HEK293 (cell line): ENCODE measurements at regions not wholly inside any gene's neighbourhood (a gene's known extent, or its start where the extent isn't known, plus 50 kb on each side); places are given as distances from the start of the nearest gene placed in this dataset.

Source experiments
- CTCF ChIA-PET: fragments of 350-600 bp; formaldehyde crosslinking; extraction: SDS; loops from one replicate; lab custom pipeline; 2021; ENCODE audit warnings: antibody characterized with exemption; lab: Yijun Ruan, JAX
- POLR2A ChIA-PET: fragments of 300-600 bp; formaldehyde crosslinking; extraction: SDS; loops from one replicate; lab custom pipeline; 2020; ENCODE audit warnings: antibody characterized with exemption, inconsistent platforms; lab: Yijun Ruan, JAX
- H3K27ac ChIP-seq: fragments of 200-500 bp; sonication (Bioruptor generic); 2 replicates; pipeline ENCODE4 v1.5.1; 2014; ENCODE audit warnings: low read depth, low read length, control low read depth, inconsistent platforms; ENCODE audit errors: extremely low read depth
- H3K36me3 ChIP-seq, 2 experiments: fragments of 200-500 bp in 1 of 2; sonication (Bioruptor generic) in 1 of 2; 1 replicate in 1 of 2; 2 replicates in 1 of 2; pipeline ENCODE4 v1.5.1; 2014 to 2017; ENCODE audit warnings: inconsistent platforms in 2 of 2, low read length in 2 of 2; ENCODE audit not compliant: control insufficient read depth in 2 of 2, insufficient read depth in 1 of 2
- H3K4me1 ChIP-seq: fragments of 200-500 bp; sonication (Bioruptor generic); 2 replicates; pipeline ENCODE4 v1.5.1; 2014; ENCODE audit warnings: mild to moderate bottlenecking, low read length, inconsistent platforms; ENCODE audit not compliant: control insufficient read depth, insufficient read depth
- H3K4me3 ChIP-seq: 2 replicates; pipeline ENCODE4 v1.5.1; 2011; ENCODE audit warnings: low read depth, mild to moderate bottlenecking, control low read depth, low read length, moderate library complexity
- H3K9me3 ChIP-seq: fragments of 200-500 bp; sonication (Bioruptor generic); 2 replicates; pipeline ENCODE4 v1.5.1; 2014; ENCODE audit warnings: low read depth, low read length, inconsistent platforms; ENCODE audit not compliant: control insufficient read depth, insufficient read depth
- HOXD13 ChIP-seq: sonication (generic); formaldehyde crosslinking; IDR thresholded peaks from 2 replicates; pipeline ENCODE4 v1.8.0; 2022; ENCODE audit warnings: missing genetic modification reagents, borderline replicate concordance
- REPIN1 ChIP-seq: fragments of 450-650 bp; formaldehyde crosslinking; IDR thresholded peaks from 2 replicates; pipeline ENCODE4 v1.5.1; 2017; ENCODE audit warnings: missing biosample characterization, missing genetic modification characterization, low read depth
- SETDB1 ChIP-seq: IDR thresholded peaks from one replicate; pipeline ENCODE4 v1.6.1; 2017; ENCODE audit warnings: mild to moderate bottlenecking, low read length, moderate library complexity, mixed read lengths; ENCODE audit not compliant: insufficient read length
- ZIC2 ChIP-seq: fragments of 450-650 bp; formaldehyde crosslinking; IDR thresholded peaks from 2 replicates; pipeline ENCODE4 v1.5.1; 2016; ENCODE audit warnings: missing biosample characterization, missing genetic modification characterization
- ZNF146 ChIP-seq: fragments of 450-650 bp; formaldehyde crosslinking; IDR thresholded peaks from 2 replicates; pipeline ENCODE4 v1.5.1; 2016; ENCODE audit warnings: missing biosample characterization, missing genetic modification characterization
- ZNF169 ChIP-seq: fragments of 450-650 bp; formaldehyde crosslinking; IDR thresholded peaks from 2 replicates; pipeline ENCODE4 v1.5.1; 2016; ENCODE audit warnings: missing biosample characterization, missing genetic modification characterization
- ZNF221 ChIP-seq: fragments of 450-650 bp; formaldehyde crosslinking; IDR thresholded peaks from 2 replicates; pipeline ENCODE4 v1.5.1; 2017; ENCODE audit warnings: missing biosample characterization, missing genetic modification characterization, borderline replicate concordance
- ZNF354C ChIP-seq: fragments of 450-650 bp; formaldehyde crosslinking; IDR thresholded peaks from 2 replicates; pipeline ENCODE4 v1.5.1; 2016; ENCODE audit warnings: missing biosample characterization, missing genetic modification characterization, low read depth, borderline replicate concordance
- ZNF423 ChIP-seq: fragments of 450-650 bp; formaldehyde crosslinking; IDR thresholded peaks from 2 replicates; pipeline ENCODE4 v1.5.1; 2016; ENCODE audit warnings: missing biosample characterization, missing genetic modification characterization
- ZNF501 ChIP-seq: fragments of 450-650 bp; formaldehyde crosslinking; IDR thresholded peaks from 2 replicates; pipeline ENCODE4 v1.5.1; 2016; ENCODE audit warnings: missing biosample characterization, missing genetic modification characterization
- ZNF549 ChIP-seq: fragments of 450-650 bp; IDR thresholded peaks from 2 replicates; pipeline ENCODE4 v1.5.1; 2018; ENCODE audit warnings: missing biosample characterization, missing genetic modification characterization, mild to moderate bottlenecking, inconsistent platforms, moderate library complexity
- ZNF600 ChIP-seq: fragments of 450-650 bp; formaldehyde crosslinking; IDR thresholded peaks from 2 replicates; pipeline ENCODE4 v1.5.1; 2016; ENCODE audit warnings: missing biosample characterization, missing genetic modification characterization
- ZNF654 ChIP-seq: fragments of 450-650 bp; formaldehyde crosslinking; IDR thresholded peaks from 2 replicates; pipeline ENCODE4 v1.5.1; 2016; ENCODE audit warnings: low read depth, missing biosample characterization, missing genetic modification characterization
- ZNF658 ChIP-seq: fragments of 450-650 bp; formaldehyde crosslinking; IDR thresholded peaks from 2 replicates; pipeline ENCODE4; 2016; ENCODE audit warnings: missing biosample characterization, missing genetic modification characterization
- ZNF747 ChIP-seq: fragments of 450-650 bp; formaldehyde crosslinking; IDR thresholded peaks from 2 replicates; pipeline ENCODE4 v1.5.1; 2016; ENCODE audit warnings: missing biosample characterization, missing genetic modification characterization
- ZNF76 ChIP-seq: fragments of 450-650 bp; formaldehyde crosslinking; IDR thresholded peaks from 2 replicates; pipeline ENCODE4; 2016; ENCODE audit warnings: low read depth, missing biosample characterization, missing genetic modification characterization, borderline replicate concordance
- ZNF830 ChIP-seq: fragments of 450-650 bp; IDR thresholded peaks from 2 replicates; pipeline ENCODE4 v1.5.0; 2018; ENCODE audit warnings: missing biosample characterization, missing genetic modification characterization, low read depth, mild to moderate bottlenecking, moderate library complexity
- ZNF837 ChIP-seq: fragments of 450-650 bp; formaldehyde crosslinking; IDR thresholded peaks from 2 replicates; pipeline ENCODE4 v1.5.1; 2016; ENCODE audit warnings: missing biosample characterization, missing genetic modification characterization
- TF ChIP-seq, protein P1 (sequence below): fragments of 450-650 bp; formaldehyde crosslinking; IDR thresholded peaks from 2 replicates; pipeline ENCODE4 v1.5.1; 2016; ENCODE audit warnings: missing biosample characterization, missing genetic modification characterization
- TF ChIP-seq, protein P2 (sequence below): fragments of 450-650 bp; formaldehyde crosslinking; IDR thresholded peaks from 2 replicates; pipeline ENCODE4 v1.5.0; 2017; ENCODE audit warnings: missing biosample characterization, missing genetic modification characterization, borderline replicate concordance
- TF ChIP-seq, protein P3 (sequence below): fragments of 450-650 bp; formaldehyde crosslinking; IDR thresholded peaks from 2 replicates; pipeline ENCODE4 v1.5.1; 2017; ENCODE audit warnings: missing biosample characterization, mild to moderate bottlenecking, missing genetic modification characterization, moderate library complexity

DNA sequence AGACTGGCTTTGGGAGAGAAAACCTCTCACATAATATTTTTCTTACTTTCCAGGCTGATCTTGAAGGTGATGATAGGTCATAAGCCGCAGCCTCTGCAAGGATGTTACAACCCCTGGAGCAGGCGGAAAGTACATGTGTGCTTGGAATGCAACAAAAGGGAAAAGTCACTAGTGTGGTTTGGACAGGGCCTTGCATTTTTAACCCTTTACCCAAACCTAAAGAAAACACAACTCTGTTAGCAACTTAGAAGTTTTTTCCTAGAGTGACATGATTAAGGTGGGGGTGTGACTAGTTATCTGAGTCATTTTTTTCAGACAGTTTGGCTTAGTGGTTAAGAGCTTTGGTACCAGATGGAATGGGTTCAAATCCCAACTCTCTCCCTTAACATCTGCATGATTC, 97.0 kb downstream of the TMEM30B start (continued):
- TF ChIP-seq, protein P1, sequence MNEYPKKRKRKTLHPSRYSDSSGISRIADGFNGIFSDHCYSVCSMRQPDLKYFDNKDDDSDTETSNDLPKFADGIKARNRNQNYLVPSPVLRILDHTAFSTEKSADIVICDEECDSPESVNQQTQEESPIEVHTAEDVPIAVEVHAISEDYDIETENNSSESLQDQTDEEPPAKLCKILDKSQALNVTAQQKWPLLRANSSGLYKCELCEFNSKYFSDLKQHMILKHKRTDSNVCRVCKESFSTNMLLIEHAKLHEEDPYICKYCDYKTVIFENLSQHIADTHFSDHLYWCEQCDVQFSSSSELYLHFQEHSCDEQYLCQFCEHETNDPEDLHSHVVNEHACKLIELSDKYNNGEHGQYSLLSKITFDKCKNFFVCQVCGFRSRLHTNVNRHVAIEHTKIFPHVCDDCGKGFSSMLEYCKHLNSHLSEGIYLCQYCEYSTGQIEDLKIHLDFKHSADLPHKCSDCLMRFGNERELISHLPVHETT (tag by site-specific recombination), result no peak
- TF ChIP-seq ZNF600 (tag by site-specific recombination) (no peak), ZNF747 (tag by site-specific recombination) (no peak), ZNF221 (no peak), ZNF354C (tag by site-specific recombination) (no peak), ZNF837 (no peak), ZNF169 (tag by site-specific recombination) (no peak), HOXD13 (CRISPR knock-in tag) (no peak), ZNF501 (tag by site-specific recombination) (no peak), SETDB1 (no peak)

DNA sequence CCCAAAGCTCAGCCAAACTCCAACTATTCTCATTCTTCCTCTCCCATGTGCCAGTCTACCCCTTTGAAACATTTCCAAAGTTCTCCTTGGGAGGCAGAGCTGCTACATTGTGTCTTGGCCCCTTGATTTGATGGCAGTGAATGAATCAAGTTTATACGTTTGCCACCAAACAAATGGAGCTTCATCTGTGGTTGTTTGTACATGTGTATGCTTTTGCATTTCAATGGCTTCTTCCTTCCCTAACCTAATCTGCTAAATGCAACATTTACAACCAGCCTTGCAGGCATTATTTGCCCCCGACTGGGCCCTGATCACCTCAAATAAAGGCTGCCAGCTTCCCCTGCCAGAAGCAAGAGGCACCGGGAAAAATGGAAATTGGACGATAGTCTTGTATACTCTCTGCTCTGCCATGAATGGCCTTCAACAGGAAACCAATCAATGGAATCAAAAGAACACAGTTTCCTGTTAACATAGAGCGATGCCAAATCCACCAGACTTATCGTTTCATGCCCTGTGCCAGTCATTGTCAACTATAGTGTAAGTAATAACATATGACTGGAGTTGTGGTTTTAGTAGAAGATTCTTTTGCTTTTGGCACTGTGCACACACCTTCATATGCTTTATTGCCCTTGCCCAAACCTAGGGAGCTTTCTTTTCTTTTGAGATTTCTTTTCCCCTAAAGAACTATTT, 97.8 kb downstream of the TMEM30B start:
- peaks cover 6% of the 10 kb centered on the region for H3K4me1 ChIP-seq
- no peaks in the 10 kb centered on the region for H3K9me3 ChIP-seq
- no peak overlapping the region for H3K27ac ChIP-seq
- POLR2A ChIA-PET, result no interaction called here
- CTCF ChIA-PET, result interaction anchor here (0.6 kb wide), 1 partner anchor 62 kb away, joined by 3 read pairs; no protein-coding TSS in a partner anchor
- TF ChIP-seq SETDB1, result no peak
- TF ChIP-seq ZNF146 (tag by site-specific recombination), result no peak
- TF ChIP-seq ZNF423 (tag by site-specific recombination), result no peak
- TF ChIP-seq ZNF654 (tag by site-specific recombination), result no peak
- no peak for TF ChIP-seq ZNF76 (tag by site-specific recombination)
- TF ChIP-seq ZNF658 (tag by site-specific recombination), result no peak
- no peak for TF ChIP-seq ZNF830 (tag by site-specific recombination)
- TF ChIP-seq, protein P2, sequence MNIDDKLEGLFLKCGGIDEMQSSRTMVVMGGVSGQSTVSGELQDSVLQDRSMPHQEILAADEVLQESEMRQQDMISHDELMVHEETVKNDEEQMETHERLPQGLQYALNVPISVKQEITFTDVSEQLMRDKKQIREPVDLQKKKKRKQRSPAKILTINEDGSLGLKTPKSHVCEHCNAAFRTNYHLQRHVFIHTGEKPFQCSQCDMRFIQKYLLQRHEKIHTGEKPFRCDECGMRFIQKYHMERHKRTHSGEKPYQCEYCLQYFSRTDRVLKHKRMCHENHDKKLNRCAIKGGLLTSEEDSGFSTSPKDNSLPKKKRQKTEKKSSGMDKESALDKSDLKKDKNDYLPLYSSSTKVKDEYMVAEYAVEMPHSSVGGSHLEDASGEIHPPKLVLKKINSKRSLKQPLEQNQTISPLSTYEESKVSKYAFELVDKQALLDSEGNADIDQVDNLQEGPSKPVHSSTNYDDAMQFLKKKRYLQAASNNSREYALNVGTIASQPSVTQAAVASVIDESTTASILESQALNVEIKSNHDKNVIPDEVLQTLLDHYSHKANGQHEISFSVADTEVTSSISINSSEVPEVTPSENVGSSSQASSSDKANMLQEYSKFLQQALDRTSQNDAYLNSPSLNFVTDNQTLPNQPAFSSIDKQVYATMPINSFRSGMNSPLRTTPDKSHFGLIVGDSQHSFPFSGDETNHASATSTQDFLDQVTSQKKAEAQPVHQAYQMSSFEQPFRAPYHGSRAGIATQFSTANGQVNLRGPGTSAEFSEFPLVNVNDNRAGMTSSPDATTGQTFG, result no peak
- TF ChIP-seq ZNF549 (tag by site-specific recombination), result no peak
- TF ChIP-seq, protein P3, sequence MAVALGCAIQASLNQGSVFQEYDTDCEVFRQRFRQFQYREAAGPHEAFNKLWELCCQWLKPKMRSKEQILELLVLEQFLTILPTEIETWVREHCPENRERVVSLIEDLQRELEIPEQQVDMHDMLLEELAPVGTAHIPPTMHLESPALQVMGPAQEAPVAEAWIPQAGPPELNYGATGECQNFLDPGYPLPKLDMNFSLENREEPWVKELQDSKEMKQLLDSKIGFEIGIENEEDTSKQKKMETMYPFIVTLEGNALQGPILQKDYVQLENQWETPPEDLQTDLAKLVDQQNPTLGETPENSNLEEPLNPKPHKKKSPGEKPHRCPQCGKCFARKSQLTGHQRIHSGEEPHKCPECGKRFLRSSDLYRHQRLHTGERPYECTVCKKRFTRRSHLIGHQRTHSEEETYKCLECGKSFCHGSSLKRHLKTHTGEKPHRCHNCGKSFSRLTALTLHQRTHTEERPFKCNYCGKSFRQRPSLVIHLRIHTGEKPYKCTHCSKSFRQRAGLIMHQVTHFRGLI, result no peak
- no peak for TF ChIP-seq ZIC2
- TF ChIP-seq REPIN1 (tag by site-specific recombination), result no peak
- no peak overlapping the region for H3K4me3 ChIP-seq
- no peaks in the 10 kb centered on the region; a peak in 1 of 3 replicates for H3K36me3 ChIP-seq
